Spinal cord (tissue), 9 donors: ENCODE measurements at regions not wholly inside any gene's neighbourhood (a gene's known extent, or its start where the extent isn't known, plus 50 kb on each side); places are given as distances from the start of the nearest gene placed in this dataset.
A peak's percentile ranks its signal among the peaks of the same experiment; 100 is the strongest.

Experiments used
- DNase-seq, 6 donors: peaks; one replicate each; pipeline versions ENCODE4 v3.0.0 to v3.0.0-alpha.2; 2013 to 2015; ENCODE audit warnings: low spot score in 6 of 6, low read depth in 4 of 6
- H3K27ac ChIP-seq: one replicate; pipeline ENCODE4 v1.5.1; 2013; ENCODE audit warnings: low read depth, low read length, control low read depth
- H3K27me3 ChIP-seq: one replicate; pipeline ENCODE4 v1.6.1; 2013; ENCODE audit warnings: low read length; ENCODE audit not compliant: control insufficient read depth, insufficient read depth
- H3K36me3 ChIP-seq: one replicate; pipeline ENCODE4 v1.6.1; 2013; ENCODE audit warnings: low read length; ENCODE audit not compliant: control insufficient read depth, insufficient read depth
- H3K4me1 ChIP-seq: one replicate; pipeline ENCODE4 v1.6.1; 2013; ENCODE audit warnings: low read length; ENCODE audit not compliant: control insufficient read depth, insufficient read depth
- H3K4me3 ChIP-seq: one replicate; pipeline ENCODE4 v1.5.1; 2013; ENCODE audit warnings: low read depth, low read length, control low read depth
- H3K9me3 ChIP-seq: one replicate; pipeline ENCODE4 v1.6.1; 2013; ENCODE audit warnings: low read length; ENCODE audit not compliant: control insufficient read depth, insufficient read depth
- WGBS: methylation state at CpG from one replicate; pipeline ENCODE4 v1.1.5; 2013; ENCODE audit warnings: missing lambda C conversion rate; ENCODE audit not compliant: insufficient coverage; 5-methylcytosine and 5-hydroxymethylcytosine counted together
- donor health status: healthy.

DNA sequence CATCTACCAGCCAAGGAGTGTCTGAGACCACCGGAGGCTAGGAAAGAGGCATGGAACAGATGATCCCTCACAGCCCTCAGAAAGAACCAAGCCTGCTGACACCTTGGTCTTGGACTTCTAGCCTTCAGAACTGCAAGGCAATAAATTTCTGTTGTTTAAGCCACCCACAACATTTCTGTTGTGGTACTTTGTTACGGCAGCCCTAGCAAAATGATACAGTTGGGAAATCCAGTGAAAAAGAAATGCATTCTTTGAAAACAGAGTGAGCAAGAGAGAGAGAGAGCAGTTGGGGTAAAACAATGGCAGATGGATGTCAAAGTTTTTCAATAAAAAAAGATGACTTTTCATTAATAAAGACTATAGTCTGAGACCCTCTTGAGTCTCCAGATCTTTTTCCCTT is 219.4 kb downstream of the NFKBIZ start:
- Histone ChIP-seq H3K27ac (no peak overlapping the region), H3K4me1 (no peaks in the 10 kb centered on the region), H3K4me3 (no peak overlapping the region), H3K36me3 (no peaks in the 10 kb centered on the region), H3K27me3 (no peaks in the 10 kb centered on the region), H3K9me3 (no peaks in the 10 kb centered on the region)
- no CpG with 5 or more reads among the region's 2 CpGs for WGBS
- DNase-seq: no peak

DNA sequence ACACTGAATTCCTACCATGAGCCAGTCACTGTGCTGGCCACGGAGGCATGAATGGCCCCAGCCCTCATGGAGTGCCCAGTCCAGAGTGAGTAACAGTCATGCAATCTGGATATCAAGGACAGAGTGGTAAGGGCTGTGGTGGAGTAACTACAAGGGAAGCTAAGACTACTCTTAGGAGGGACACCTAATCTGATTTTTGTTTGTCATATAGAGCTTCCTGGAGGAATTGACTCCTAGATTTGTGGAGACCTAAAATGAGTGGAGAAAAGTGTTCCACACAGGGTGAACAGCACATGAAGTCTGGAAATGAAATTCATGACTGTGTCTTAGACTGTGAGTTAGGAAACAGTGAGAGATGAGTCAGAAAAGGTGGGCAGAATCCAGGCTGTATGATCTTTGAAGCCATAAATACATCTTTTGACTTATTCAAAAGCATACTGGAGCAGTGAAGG is 219.9 kb downstream of the NFKBIZ start:
- no CpG with 5 or more reads among the region's 1 CpG for WGBS

DNA sequence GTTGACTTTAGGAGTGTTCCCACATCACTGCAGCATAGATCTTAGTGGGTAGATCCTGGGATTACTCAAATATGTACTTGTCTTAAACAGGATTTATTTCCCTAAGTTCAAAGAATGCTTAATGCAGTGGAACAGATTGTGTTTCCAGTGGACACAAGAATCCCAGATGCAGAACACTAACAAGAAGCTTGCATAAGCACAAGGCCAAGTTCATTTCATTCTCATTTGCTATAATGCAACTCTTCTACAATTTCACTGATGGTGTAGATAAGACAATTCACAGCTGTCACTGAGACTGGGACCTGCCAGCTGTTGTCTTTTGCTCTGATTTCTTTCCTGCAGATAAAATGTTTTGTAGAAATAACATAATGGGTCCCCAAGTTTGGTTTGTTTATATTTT is 225.6 kb downstream of the NFKBIZ start:
- no peak overlapping the region for H3K4me3 ChIP-seq
- DNase-seq: peak in 1 of 6 donors; percentile 38
- no peak overlapping the region for H3K27ac ChIP-seq
- no peaks in the 10 kb centered on the region for H3K9me3 ChIP-seq
- no peaks in the 10 kb centered on the region for H3K36me3 ChIP-seq
- H3K4me1 ChIP-seq: no peaks in the 10 kb centered on the region
- no peaks in the 10 kb centered on the region for H3K27me3 ChIP-seq

More for the DNA sequence above, 219.9 kb downstream of the NFKBIZ start:
- Histone ChIP-seq H3K27ac (no peak overlapping the region), H3K4me3 (no peak overlapping the region), H3K36me3 (no peaks in the 10 kb centered on the region), H3K27me3 (no peaks in the 10 kb centered on the region), H3K4me1 (no peaks in the 10 kb centered on the region), H3K9me3 (no peaks in the 10 kb centered on the region)
- DNase-seq: no peak

GRCh38 chr3:102078401-102078800 is 229.1 kb downstream of the NFKBIZ start:
- Histone ChIP-seq H3K27me3 (no peaks in the 10 kb centered on the region), H3K27ac (no peak overlapping the region), H3K4me3 (no peak overlapping the region), H3K9me3 (no peaks in the 10 kb centered on the region), H3K4me1 (no peaks in the 10 kb centered on the region), H3K36me3 (no peaks in the 10 kb centered on the region)
- DNase-seq: no peak
- no CpG with 5 or more reads among the region's 3 CpGs for WGBS

DNA sequence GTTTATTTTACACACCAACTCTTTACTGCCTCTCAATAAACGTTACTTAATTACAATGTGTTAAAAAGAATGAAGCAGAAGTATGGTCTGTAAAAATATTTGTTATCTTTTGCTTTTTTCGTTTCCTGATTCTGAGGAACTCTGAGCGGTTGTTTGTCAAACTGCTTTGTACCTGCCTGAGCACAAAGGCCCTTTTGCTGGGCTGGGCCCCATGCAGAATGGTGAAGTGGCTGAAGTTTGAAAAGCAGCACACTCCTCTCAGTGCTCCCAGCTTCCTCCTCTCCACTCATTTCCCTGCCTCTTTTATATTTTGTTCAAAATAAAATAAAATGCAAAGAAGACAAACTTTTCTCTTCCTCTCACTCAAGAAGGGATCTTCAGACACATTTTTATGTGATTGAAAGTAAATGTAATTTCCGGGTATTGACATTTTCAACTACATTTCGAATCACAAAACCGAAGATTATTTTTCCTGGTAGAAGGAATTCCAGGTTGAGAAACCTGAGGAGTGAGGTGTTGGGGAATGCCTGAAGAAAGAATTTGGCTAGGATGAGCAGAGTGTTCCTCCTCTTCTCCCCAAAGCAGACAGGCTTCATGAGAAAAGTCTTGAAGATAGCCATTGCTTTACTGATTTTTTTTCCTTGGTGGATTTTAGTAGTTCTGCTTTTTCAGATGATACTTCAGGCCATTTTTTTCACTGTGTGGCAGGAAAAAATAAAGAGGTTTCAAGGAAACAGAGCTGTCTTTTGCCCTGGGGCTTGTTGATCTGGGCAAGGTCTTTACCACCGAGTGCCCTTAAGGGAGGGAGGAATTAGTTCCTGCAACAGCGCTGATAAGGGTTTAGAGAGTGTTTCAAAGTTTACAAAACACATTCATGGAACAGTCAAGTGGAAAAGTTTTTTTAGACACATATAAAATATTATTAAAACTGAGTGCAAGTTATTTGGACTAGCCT is 229.8 kb downstream of the NFKBIZ start:
- 20% methylated on average over 2 of the region's 8 CpGs for WGBS
- H3K9me3 ChIP-seq: no peaks in the 10 kb centered on the region
- no peaks in the 10 kb centered on the region for H3K4me1 ChIP-seq
- no peaks in the 10 kb centered on the region for H3K27me3 ChIP-seq
- no peaks in the 10 kb centered on the region for H3K36me3 ChIP-seq
- no peak overlapping the region for H3K27ac ChIP-seq
- H3K4me3 ChIP-seq: no peak overlapping the region
- DNase-seq: no peak

- no peak for DNase-seq
- Histone ChIP-seq H3K4me1 (no peaks in the 10 kb centered on the region), H3K27ac (no peak overlapping the region), H3K4me3 (no peak overlapping the region), H3K36me3 (no peaks in the 10 kb centered on the region), H3K9me3 (no peaks in the 10 kb centered on the region), H3K27me3 (no peaks in the 10 kb centered on the region)
- WGBS: no CpG with 5 or more reads among the region's 2 CpGs
Observed at GRCh38 chr3:102079809-102080197, 230.5 kb downstream of the NFKBIZ start.

DNA sequence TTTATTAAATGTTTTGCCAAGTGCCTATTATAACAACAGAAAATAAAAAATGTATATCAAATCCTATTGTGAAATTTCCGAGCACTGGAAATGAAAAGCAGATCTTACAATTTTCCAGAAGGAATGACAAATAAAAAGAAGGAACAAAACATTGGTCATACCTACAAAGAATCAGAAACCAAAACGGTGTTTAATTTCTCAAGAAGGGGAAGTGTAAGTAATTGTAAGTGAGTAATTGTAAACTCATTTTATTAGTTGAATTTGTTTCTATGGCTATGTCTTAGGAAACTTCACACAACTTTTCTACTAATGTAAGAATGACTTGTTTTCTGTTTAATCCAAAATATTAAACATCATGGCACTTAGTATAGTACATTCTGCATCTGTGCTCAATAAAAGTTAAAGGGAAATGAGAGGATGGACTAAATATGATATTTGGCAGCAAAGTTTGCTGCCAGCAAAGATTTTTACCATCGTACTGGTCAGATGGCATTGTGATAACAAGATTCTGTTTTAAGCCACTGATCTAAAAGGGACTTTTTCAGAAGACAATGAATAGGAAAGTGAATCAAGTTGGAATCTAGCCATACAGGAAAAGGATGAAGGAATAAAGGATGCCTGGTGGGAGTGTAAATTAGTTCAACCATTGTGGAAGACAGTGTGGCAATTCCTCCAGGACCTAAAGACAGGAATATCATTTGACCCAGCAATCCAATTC is 232.4 kb downstream of the NFKBIZ start:
- Histone ChIP-seq H3K4me3 (no peak overlapping the region), H3K36me3 (no peaks in the 10 kb centered on the region), H3K4me1 (no peaks in the 10 kb centered on the region), H3K27me3 (no peaks in the 10 kb centered on the region), H3K27ac (no peak overlapping the region), H3K9me3 (no peaks in the 10 kb centered on the region)
- 45% methylated on average over 1 of the region's 3 CpGs for WGBS
- no peak for DNase-seq

- Histone ChIP-seq H3K36me3 (no peaks in the 10 kb centered on the region), H3K4me1 (no peaks in the 10 kb centered on the region)
- no CpG with 5 or more reads among the region's 2 CpGs for WGBS
Observed at GRCh38 chr3:102083473-102083872, 234.2 kb downstream of the NFKBIZ start.

DNA sequence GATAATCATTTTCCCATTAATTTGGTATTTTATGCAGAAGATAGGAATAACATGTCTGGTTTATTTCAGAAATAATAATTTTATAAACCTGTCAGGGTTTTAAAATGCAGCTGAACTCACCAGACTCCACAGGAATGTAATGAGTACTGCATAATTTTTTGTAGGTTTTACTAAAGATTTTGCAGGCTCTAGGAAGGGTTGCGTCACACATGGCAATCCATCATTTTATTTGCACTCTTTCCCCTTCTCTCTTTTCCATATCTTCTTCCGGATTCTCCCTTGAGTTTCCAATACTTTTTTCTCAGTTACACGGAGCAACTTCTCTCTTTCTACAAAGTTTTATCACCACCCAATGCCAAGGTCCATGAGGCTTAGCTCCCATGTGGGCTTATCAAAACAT is 234.7 kb downstream of the NFKBIZ start:
- H3K27ac ChIP-seq: no peak overlapping the region
- WGBS: 90% methylated on average over 3 of the region's 3 CpGs
- DNase-seq: no peak
- H3K27me3 ChIP-seq: no peaks in the 10 kb centered on the region
- H3K9me3 ChIP-seq: no peaks in the 10 kb centered on the region
- no peaks in the 10 kb centered on the region for H3K36me3 ChIP-seq
- no peak overlapping the region for H3K4me3 ChIP-seq
- H3K4me1 ChIP-seq: no peaks in the 10 kb centered on the region

More at GRCh38 chr3:102083473-102083872, 234.2 kb downstream of the NFKBIZ start:
- Histone ChIP-seq H3K9me3 (no peaks in the 10 kb centered on the region), H3K27ac (no peak overlapping the region), H3K27me3 (no peaks in the 10 kb centered on the region), H3K4me3 (no peak overlapping the region)
- DNase-seq: no peak
